H9 (cell line): ENCODE measurements at regions not wholly inside any gene's neighbourhood (a gene's known extent, or its start where the extent isn't known, plus 50 kb on each side); places are given as distances from the start of the nearest gene placed in this dataset.

Source experiments
- DNase-seq: peaks from one replicate; pipeline ENCODE4 v3.0.0-alpha.2; 2017
- H2AFZ ChIP-seq: one replicate; pipeline ENCODE4 v1.6.1; 2013; ENCODE audit warnings: mild to moderate bottlenecking, low read length, control low read depth, moderate library complexity
- H2AK5ac ChIP-seq: 2 replicates; pipeline ENCODE4 v1.6.1; 2013; ENCODE audit warnings: low read length, control low read depth, mixed read lengths; ENCODE audit not compliant: insufficient read length
- H2BK120ac ChIP-seq: one replicate; pipeline ENCODE4 v1.6.1; 2013; ENCODE audit warnings: low read depth, mild to moderate bottlenecking, low read length, control low read depth, inconsistent platforms; ENCODE audit not compliant: poor library complexity, severe bottlenecking
- H2BK12ac ChIP-seq: 2 replicates; pipeline ENCODE4 v1.6.1; 2013; ENCODE audit warnings: low read length, control low read depth, mixed read lengths, low read depth; ENCODE audit not compliant: insufficient read length
- H2BK15ac ChIP-seq: 2 replicates; pipeline ENCODE4 v1.6.1; 2013; ENCODE audit warnings: low read depth, low read length, control low read depth
- H2BK20ac ChIP-seq: one replicate; pipeline ENCODE4 v1.6.1; 2013; ENCODE audit warnings: low read depth, mild to moderate bottlenecking, low read length, control low read depth, inconsistent platforms; ENCODE audit not compliant: poor library complexity, severe bottlenecking
- H2BK5ac ChIP-seq: 2 replicates; pipeline ENCODE4 v1.6.1; 2013; ENCODE audit warnings: low read length, control low read depth, mixed read lengths; ENCODE audit not compliant: insufficient read length
- H3K14ac ChIP-seq: 2 replicates; pipeline ENCODE4 v1.6.1; 2013; ENCODE audit warnings: low read length, control low read depth; ENCODE audit not compliant: insufficient read depth
- H3K18ac ChIP-seq: 2 replicates; pipeline ENCODE4 v1.6.1; 2013; ENCODE audit warnings: low read depth, mild to moderate bottlenecking, mixed read lengths, low read length, control low read depth; ENCODE audit not compliant: insufficient read length
- H3K23ac ChIP-seq: 2 replicates; pipeline ENCODE4 v1.6.1; 2013; ENCODE audit warnings: low read length, control low read depth, mixed read lengths, low read depth; ENCODE audit not compliant: insufficient read length
- H3K23me2 ChIP-seq: 2 replicates; pipeline ENCODE4 v1.6.1; 2013; ENCODE audit warnings: low read depth, mild to moderate bottlenecking, mixed read lengths, low read length, control low read depth; ENCODE audit not compliant: insufficient read length, poor library complexity, severe bottlenecking
- H3K27ac ChIP-seq: 2 replicates; pipeline ENCODE4 v1.5.1; 2013; ENCODE audit warnings: low read length, control low read depth, mixed read lengths, low read depth; ENCODE audit not compliant: insufficient read length
- H3K27me3 ChIP-seq: 2 replicates; pipeline ENCODE4 v1.6.1; 2013; ENCODE audit warnings: low read length, control low read depth, inconsistent platforms; ENCODE audit not compliant: insufficient read depth
- H3K4ac ChIP-seq: 2 replicates; pipeline ENCODE4 v1.6.1; 2013; ENCODE audit warnings: low read depth, mild to moderate bottlenecking, control low read depth, inconsistent platforms, low read length, moderate library complexity
- H3K4me1 ChIP-seq: 2 replicates; pipeline ENCODE4 v1.6.1; 2013; ENCODE audit warnings: low read length, control low read depth, inconsistent platforms; ENCODE audit not compliant: insufficient read depth
- H3K4me2 ChIP-seq: 2 replicates; pipeline ENCODE4 v1.6.1; 2013; ENCODE audit warnings: low read length, control low read depth, mixed read lengths; ENCODE audit not compliant: insufficient read length, insufficient read depth
- H3K56ac ChIP-seq: 2 replicates; pipeline ENCODE4 v1.6.1; 2013; ENCODE audit warnings: low read depth, mild to moderate bottlenecking, mixed read lengths, low read length, control low read depth; ENCODE audit not compliant: insufficient read length
- H3K79me1 ChIP-seq: 2 replicates; pipeline ENCODE4 v1.6.1; 2013; ENCODE audit warnings: low read depth, mild to moderate bottlenecking, moderate library complexity, low read length, control low read depth, inconsistent platforms; ENCODE audit not compliant: insufficient read depth, poor library complexity, severe bottlenecking
- H3K79me2 ChIP-seq: 2 replicates; pipeline ENCODE4 v1.6.1; 2013; ENCODE audit warnings: low read length, control low read depth, inconsistent platforms; ENCODE audit not compliant: insufficient read depth
- H3K9ac ChIP-seq: 2 replicates; pipeline ENCODE4 v1.6.1; 2013; ENCODE audit warnings: low read length, control low read depth, mixed read lengths; ENCODE audit not compliant: insufficient read length; ENCODE audit errors: extremely low read depth
- H3K9me3 ChIP-seq: one replicate; pipeline ENCODE4 v1.6.1; 2013; ENCODE audit warnings: low read depth, low read length, inconsistent platforms; ENCODE audit not compliant: control insufficient read depth
- H3T11ph ChIP-seq: one replicate; pipeline ENCODE4 v1.6.1; 2013; ENCODE audit warnings: mild to moderate bottlenecking, low read length, control low read depth, inconsistent platforms
- H4K20me1 ChIP-seq: one replicate; pipeline ENCODE4 v1.6.1; 2013; ENCODE audit not compliant: control insufficient read depth, insufficient read length, insufficient read depth
- H4K5ac ChIP-seq: 2 replicates; pipeline ENCODE4 v1.6.1; 2013; ENCODE audit warnings: low read depth, mild to moderate bottlenecking, mixed read lengths, low read length, control low read depth; ENCODE audit not compliant: insufficient read length
- H4K8ac ChIP-seq: replicated peaks from 2 replicates; pipeline ENCODE4 v1.6.1; 2013; ENCODE audit warnings: low read length, control low read depth, mixed read lengths, low read depth; ENCODE audit not compliant: insufficient read length
- H4K91ac ChIP-seq: 2 replicates; pipeline ENCODE4 v1.6.1; 2013; ENCODE audit warnings: low read depth, mild to moderate bottlenecking, moderate library complexity, mixed read lengths, low read length, control low read depth; ENCODE audit not compliant: insufficient read length
- H3K27ac Mint-ChIP-seq, 3 experiments: 2 replicates in 2 of 3; 3 replicates in 1 of 3; pipeline ENCODE4 v1.8.0; 2020 to 2021; ENCODE audit warnings: mixed read lengths in 3 of 3, mild to moderate bottlenecking in 1 of 3, moderate library complexity in 1 of 3
- H3K27me3 Mint-ChIP-seq: 2 replicates; pipeline ENCODE4 v1.8.0; 2021; ENCODE audit warnings: low read depth, mild to moderate bottlenecking, moderate library complexity, mixed read lengths
- H3K36me3 Mint-ChIP-seq, 3 experiments: 2 replicates in 2 of 3; 3 replicates in 1 of 3; pipeline ENCODE4 v1.8.0; 2020 to 2021; ENCODE audit warnings: low read depth in 3 of 3, mixed read lengths in 3 of 3; ENCODE audit not compliant: insufficient read depth in 1 of 3
- H3K4me1 Mint-ChIP-seq, 2 experiments: 2 replicates each; pipeline ENCODE4 v1.8.0; 2020; ENCODE audit warnings: mixed read lengths in 2 of 2
- H3K4me3 Mint-ChIP-seq, 2 experiments: 2 replicates in 1 of 2; 3 replicates in 1 of 2; pipeline ENCODE4 v1.8.0; 2020 to 2021; ENCODE audit warnings: mild to moderate bottlenecking in 2 of 2, mixed read lengths in 2 of 2, moderate library complexity in 1 of 2
- H3K9me3 Mint-ChIP-seq, 2 experiments: 2 replicates in 1 of 2; 3 replicates in 1 of 2; pipeline ENCODE4 v1.8.0; 2020; ENCODE audit warnings: mild to moderate bottlenecking in 2 of 2, mixed read lengths in 2 of 2, moderate library complexity in 1 of 2
- CTCF ChIP-seq: fragments of 200-600 bp; sonication (generic); conservative IDR thresholded peaks from 3 replicates; pipeline ENCODE4 v1.8.0; 2021; ENCODE audit warnings: antibody characterized with exemption, mild to moderate bottlenecking
- WGBS: extraction: QIAGEN DNeasy Blood & Tissue Kit; methylation state at CpG from one replicate; pipeline ENCODE4 v1.1.7; 2013; ENCODE audit warnings: missing lambda C conversion rate, low lambda C conversion rate, mixed read lengths; ENCODE audit not compliant: insufficient read length; ENCODE audit errors: extremely low coverage; 5-methylcytosine and 5-hydroxymethylcytosine counted together

DNA sequence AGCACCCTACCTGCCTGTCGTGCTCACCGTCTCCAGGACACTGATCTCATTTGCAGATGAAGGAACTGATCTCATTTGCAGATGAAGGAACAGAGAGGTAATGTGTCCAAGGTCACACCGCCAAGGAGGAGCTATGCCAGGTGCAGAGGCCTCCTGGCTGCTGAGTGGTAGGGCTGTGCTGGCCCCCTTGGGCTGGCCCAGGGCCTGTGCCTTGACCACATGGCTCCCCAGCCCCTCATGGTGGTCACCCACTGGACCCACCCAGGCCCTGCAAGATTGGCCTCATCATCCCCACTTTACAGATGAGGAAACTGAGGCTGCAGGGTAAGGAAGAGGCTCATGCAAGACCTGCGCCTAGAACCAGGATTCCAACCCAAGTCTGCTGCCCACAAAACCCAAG is 628.3 kb downstream of the MATN1 start:
- no peaks in the 10 kb centered on the region for H3K23me2 ChIP-seq
- WGBS = no CpG with 5 or more reads among the region's 4 CpGs

More for the DNA sequence above, 628.3 kb downstream of the MATN1 start:
- Histone ChIP-seq H3K4me2 (no peak overlapping the region), H3K27ac (no peak overlapping the region), H2BK5ac (no peak overlapping the region), H3K27me3 (no peaks in the 10 kb centered on the region), H2BK120ac (no peak overlapping the region), H2BK12ac (no peak overlapping the region), H4K20me1 (no peaks in the 10 kb centered on the region), H4K5ac (no peak overlapping the region), H3K4me1 (no peaks in the 10 kb centered on the region), H3K18ac (no peak overlapping the region), H4K8ac (no peak overlapping the region), H3K79me2 (no peaks in the 10 kb centered on the region), H3K9me3 (no peaks in the 10 kb centered on the region), H3K23ac (no peak overlapping the region), H2AFZ (no peak overlapping the region), H3T11ph (no peak overlapping the region), H2BK20ac (no peak overlapping the region), H2AK5ac (no peak overlapping the region), H3K9ac (no peak overlapping the region), H3K79me1 (no peaks in the 10 kb centered on the region), H3K4ac (no peak overlapping the region), H4K91ac (no peak overlapping the region), H3K14ac (no peak overlapping the region), H2BK15ac (no peak overlapping the region), H3K56ac (no peak overlapping the region)
- Mint-ChIP-seq H3K4me1 (peaks cover 5 to 6% of the 10 kb centered on the region in 2 experiments; a peak in 3 of 4 replicates), H3K4me3 (no peak overlapping the region), H3K27ac (no peak overlapping the region), H3K36me3 (peaks cover 4 to 20% (median 17%) of the 10 kb centered on the region in 3 experiments), H3K27me3 (peaks cover 17% of the 10 kb centered on the region), H3K9me3 (peaks cover 31% of the 10 kb centered on the region in 2 experiments)
- TF ChIP-seq CTCF = no peak
- DNase-seq = no peak
